ENCODE measurements at regions not wholly inside any gene's neighbourhood (a gene's known extent, or its start where the extent isn't known, plus 50 kb on each side); places are given as distances from the start of the nearest gene placed in this dataset.

DNA sequence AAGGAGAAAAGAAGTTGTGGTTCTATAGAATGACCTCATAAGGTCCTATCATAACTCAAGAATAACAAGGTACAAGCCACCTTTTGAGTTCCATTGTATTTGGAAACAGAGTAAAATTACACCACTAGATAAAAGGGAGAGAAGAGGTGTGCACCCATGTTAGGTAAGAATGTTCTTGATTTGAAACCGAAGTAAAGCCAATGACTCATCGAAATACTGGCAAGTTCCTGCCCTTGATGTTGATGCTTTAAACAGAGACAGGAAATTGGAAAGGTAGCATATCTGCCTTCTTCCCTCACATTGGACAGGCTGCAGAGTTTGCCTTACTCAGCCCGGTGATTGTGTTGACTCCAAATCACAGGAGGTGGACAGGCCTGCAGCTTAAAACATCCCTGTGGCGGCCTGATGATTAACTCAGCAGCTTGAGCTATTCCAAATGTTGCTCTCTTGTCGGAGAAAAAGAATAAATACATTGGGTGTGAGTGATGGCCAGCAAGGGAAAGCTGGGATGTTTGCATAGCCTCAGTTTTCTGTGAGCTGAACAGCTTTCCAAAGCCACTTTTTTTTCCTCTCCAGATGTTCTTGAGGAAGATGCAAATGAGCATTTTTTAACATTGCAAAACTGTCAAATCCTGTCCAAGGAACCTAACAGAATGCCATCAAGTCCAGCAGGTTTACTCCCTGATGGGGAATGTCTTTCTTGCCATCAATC lies 321.1 kb downstream of the NKX6-1 start:
- TF ChIP-seq POLR2AphosphoS5 (IDR thresholded peaks at IDR 0.05; ENCODE audit: low read depth, low read length) = no peak
- no peak for TF ChIP-seq POLR2A (IDR thresholded peaks at IDR 0.05; ENCODE audit: low read depth, low read length)
- TF ChIP-seq TAF1 (IDR thresholded peaks at IDR 0.05; ENCODE audit: low read depth, low read length) = no peak
- no peak for TF ChIP-seq PAX5 (IDR thresholded peaks at IDR 0.05; ENCODE audit: insufficient read depth, low read length, severe bottlenecking)
- TF ChIP-seq SPI1 (IDR thresholded peaks at IDR 0.05; ENCODE audit: low read depth, low read length) = no peak
- TF ChIP-seq POU2F2 (IDR thresholded peaks at IDR 0.05; ENCODE audit: low read depth, low read length) = no peak
